ELF-1 (cell line): ENCODE measurements at regions not wholly inside any gene's neighbourhood (a gene's known extent, or its start where the extent isn't known, plus 50 kb on each side); places are given as distances from the start of the nearest gene placed in this dataset.

ENCODE experiments used
- DNase-seq: peaks from one replicate; pipeline ENCODE4 v3.0.0-alpha.2; 2016; ENCODE audit warnings: low read depth, low spot score

- DNase-seq, result no peak
Observed at GRCh38 chr6:53974941-53975340, 136.3 kb upstream of the MLIP start.

GRCh38 chr6:53975941-53976615 is 135.2 kb upstream of the MLIP start:
- no peak for DNase-seq

- no peak for DNase-seq
Observed at GRCh38 chr6:53977551-53977950, 133.7 kb upstream of the MLIP start.

GRCh38 chr6:53979468-53980067 is 131.7 kb upstream of the MLIP start:
- DNase-seq, result no peak

- no peak for DNase-seq
Observed at GRCh38 chr6:53982366-53983050, 128.7 kb upstream of the MLIP start.

GRCh38 chr6:53983301-53983700 is 127.9 kb upstream of the MLIP start:
- DNase-seq, result no peak

GRCh38 chr6:53984163-53984562 is 127.1 kb upstream of the MLIP start:
- DNase-seq, result no peak

- DNase-seq, result no peak
Observed at GRCh38 chr6:53984581-53984980, 126.7 kb upstream of the MLIP start.

GRCh38 chr6:53985366-53985765 is 125.9 kb upstream of the MLIP start:
- no peak for DNase-seq

- DNase-seq, result no peak
Observed at GRCh38 chr6:53986165-53986720, 125.0 kb upstream of the MLIP start.

GRCh38 chr6:53986721-53987521 is 124.3 kb upstream of the MLIP start:
- peak; percentile 68 for DNase-seq

- DNase-seq, result no peak
Observed at GRCh38 chr6:53987522-53987888, 123.7 kb upstream of the MLIP start.

- no peak for DNase-seq
Observed at GRCh38 chr6:53989504-53989903, 121.7 kb upstream of the MLIP start.

GRCh38 chr6:53992522-53992921 is 118.7 kb upstream of the MLIP start:
- DNase-seq, result no peak

GRCh38 chr6:53994201-53994600 is 117.0 kb upstream of the MLIP start:
- DNase-seq, result no peak

GRCh38 chr6:53995935-53996334 is 115.3 kb upstream of the MLIP start:
- no peak for DNase-seq

- no peak for DNase-seq
Observed at GRCh38 chr6:53998303-53998702, 112.9 kb upstream of the MLIP start.

GRCh38 chr6:53999088-53999755 is 112.0 kb upstream of the MLIP start:
- DNase-seq, result no peak

- no peak for DNase-seq
Observed at GRCh38 chr6:54002116-54002515, 109.1 kb upstream of the MLIP start.

GRCh38 chr6:54003316-54003715 is 107.9 kb upstream of the MLIP start:
- DNase-seq, result peak; percentile 30

GRCh38 chr6:54008589-54008988 is 102.7 kb upstream of the MLIP start:
- DNase-seq, result no peak
